Esophagus muscularis mucosa (tissue), 4 donors: ENCODE measurements at regions not wholly inside any gene's neighbourhood (a gene's known extent, or its start where the extent isn't known, plus 50 kb on each side); places are given as distances from the start of the nearest gene placed in this dataset.

ENCODE experiments used
- DNase-seq: peaks from one replicate; pipeline ENCODE4 v3.0.0-alpha.2; 2017; ENCODE audit errors: extremely low spot score
- H3K27ac ChIP-seq, 4 donors: fragments of 200-600 bp; sonication (generic); replicated peaks in 1 of 4; 1 replicate in 3 of 4; 2 replicates in 1 of 4; pipeline ENCODE4 v1.5.1; 2016 to 2019; ENCODE audit warnings: mild to moderate bottlenecking in 1 of 4
- H3K27me3 ChIP-seq, 4 donors: fragments of 200-600 bp; sonication (generic); one replicate each; pipeline versions ENCODE4 v1.5.1 to v1.6.0; 2016 to 2019
- H3K36me3 ChIP-seq, 4 donors: fragments of 200-600 bp; sonication (generic); one replicate each; pipeline ENCODE4 v1.5.1; 2016 to 2019
- H3K4me1 ChIP-seq, 4 donors: fragments of 200-600 bp; sonication (generic); one replicate each; pipeline ENCODE4 v1.5.1; 2016 to 2019
- H3K4me3 ChIP-seq, 4 donors: fragments of 200-600 bp; sonication (generic); 1 replicate in 2 of 4; 2 replicates in 2 of 4; pipeline ENCODE4 v1.5.1; 2016 to 2019; ENCODE audit warnings: mild to moderate bottlenecking in 4 of 4, moderate library complexity in 1 of 4
- H3K9me3 ChIP-seq, 4 donors: fragments of 200-600 bp; sonication (generic); 1 replicate in 3 of 4; 2 replicates in 1 of 4; pipeline ENCODE4 v1.5.1; 2016 to 2019
- EP300 ChIP-seq: sonication (generic); formaldehyde crosslinking; IDR thresholded peaks from one replicate; pipeline ENCODE4 v1.6.1; 2017; ENCODE audit warnings: antibody characterized with exemption
- POLR2A ChIP-seq: fragments of 450-650 bp; IDR thresholded peaks from one replicate; pipeline ENCODE4 v1.6.1; 2017; ENCODE audit warnings: antibody characterized with exemption, moderate library complexity, mild to moderate bottlenecking, low read depth
- POLR2AphosphoS5 ChIP-seq, 2 donors: sonication (generic); formaldehyde crosslinking; IDR thresholded peaks; one replicate each; pipeline ENCODE4 v1.6.1; 2017; ENCODE audit warnings: antibody characterized with exemption in 2 of 2
- WGBS: methylation state at CpG from one replicate; pipeline ENCODE4 v1.1.5; 2018; 5-methylcytosine and 5-hydroxymethylcytosine counted together
- intact Hi-C: fragments of 100-400 bp; cut with DNase I; formaldehyde crosslinking; loops from one replicate; pipeline ENCODE4 v1.15.1; 2023
- TF ChIP-seq, protein P1 (sequence below), 3 experiments: fragments of 200-600 bp in 2 of 3; fragments of 450-650 bp in 1 of 3; sonication (generic) in 2 of 3; IDR thresholded peaks; one replicate each; pipeline ENCODE4 v1.5.1; 2017 to 2019; ENCODE audit warnings: antibody characterized with exemption in 3 of 3, mild to moderate bottlenecking in 2 of 3, moderate library complexity in 1 of 3

DNA sequence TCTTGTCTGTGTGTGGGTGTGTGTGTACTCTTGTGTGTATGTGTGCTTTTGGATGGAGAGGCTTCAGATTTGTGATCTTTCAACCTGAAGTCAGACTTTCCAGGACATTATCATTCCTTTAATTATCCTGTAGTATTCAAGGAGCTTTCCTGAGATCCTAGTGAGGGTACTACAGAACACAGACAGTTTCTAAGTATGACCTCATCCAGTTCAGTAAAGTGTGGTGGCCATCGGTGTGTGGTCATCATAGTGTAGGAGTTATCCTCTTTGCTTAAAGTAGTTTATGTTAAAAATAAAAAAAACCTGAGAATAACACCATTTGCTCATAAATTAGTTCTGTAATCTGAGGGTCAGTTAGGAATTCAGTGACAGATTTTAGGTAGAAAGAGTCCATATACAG lies 478.0 kb upstream of the ACTBL2 start:
- H3K4me1 ChIP-seq = no peaks in the 10 kb centered on the region
- H3K4me3 ChIP-seq = no peak overlapping the region
- no peaks in the 10 kb centered on the region for H3K27me3 ChIP-seq
- TF ChIP-seq POLR2AphosphoS5 (IDR thresholded peaks at IDR 0.05) (no peak), POLR2A (no peak), EP300 (no peak)
- TF ChIP-seq, protein P1, sequence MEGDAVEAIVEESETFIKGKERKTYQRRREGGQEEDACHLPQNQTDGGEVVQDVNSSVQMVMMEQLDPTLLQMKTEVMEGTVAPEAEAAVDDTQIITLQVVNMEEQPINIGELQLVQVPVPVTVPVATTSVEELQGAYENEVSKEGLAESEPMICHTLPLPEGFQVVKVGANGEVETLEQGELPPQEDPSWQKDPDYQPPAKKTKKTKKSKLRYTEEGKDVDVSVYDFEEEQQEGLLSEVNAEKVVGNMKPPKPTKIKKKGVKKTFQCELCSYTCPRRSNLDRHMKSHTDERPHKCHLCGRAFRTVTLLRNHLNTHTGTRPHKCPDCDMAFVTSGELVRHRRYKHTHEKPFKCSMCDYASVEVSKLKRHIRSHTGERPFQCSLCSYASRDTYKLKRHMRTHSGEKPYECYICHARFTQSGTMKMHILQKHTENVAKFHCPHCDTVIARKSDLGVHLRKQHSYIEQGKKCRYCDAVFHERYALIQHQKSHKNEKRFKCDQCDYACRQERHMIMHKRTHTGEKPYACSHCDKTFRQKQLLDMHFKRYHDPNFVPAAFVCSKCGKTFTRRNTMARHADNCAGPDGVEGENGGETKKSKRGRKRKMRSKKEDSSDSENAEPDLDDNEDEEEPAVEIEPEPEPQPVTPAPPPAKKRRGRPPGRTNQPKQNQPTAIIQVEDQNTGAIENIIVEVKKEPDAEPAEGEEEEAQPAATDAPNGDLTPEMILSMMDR (IDR thresholded peaks at IDR 0.05) = no peak
- H3K9me3 ChIP-seq = peaks cover 0 to 19% (median 7%) of the 10 kb centered on the region in 4 donors
- no peaks in the 10 kb centered on the region for H3K36me3 ChIP-seq
- intact Hi-C loops = no loop called here
- DNase-seq = no peak
- no peak overlapping the region for H3K27ac ChIP-seq
- 100% methylated on average over 1 of the region's 1 CpG for WGBS

DNA sequence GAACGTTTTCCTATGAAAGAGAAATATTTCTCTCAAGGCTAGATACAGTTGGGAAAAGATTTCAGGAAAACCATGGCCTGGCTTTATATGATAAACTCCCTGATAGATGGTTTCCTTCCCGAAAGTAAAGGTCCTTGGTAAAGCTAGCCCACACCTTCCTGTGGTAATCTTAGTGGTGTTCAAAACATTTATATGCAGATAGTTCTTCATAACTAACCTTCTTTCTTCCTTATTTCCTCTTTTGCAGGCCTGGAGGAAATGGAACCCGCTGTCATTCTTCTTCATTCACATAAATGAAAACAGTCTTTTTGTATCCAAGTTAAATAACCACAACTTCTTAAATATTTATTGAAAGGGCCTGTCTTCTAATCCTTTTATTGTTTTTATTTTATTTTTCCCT lies 474.0 kb upstream of the ACTBL2 start:
- no peak for DNase-seq
- TF ChIP-seq, protein P1 (IDR thresholded peaks at IDR 0.05) = no peak
- TF ChIP-seq POLR2AphosphoS5 (IDR thresholded peaks at IDR 0.05) (no peak), EP300 (no peak), POLR2A (no peak)
- H3K4me3 ChIP-seq = no peak overlapping the region
- no peaks in the 10 kb centered on the region for H3K9me3 ChIP-seq
- H3K27ac ChIP-seq = no peak overlapping the region
- no peaks in the 10 kb centered on the region for H3K27me3 ChIP-seq
- intact Hi-C loops = no loop called here
- no peaks in the 10 kb centered on the region for H3K36me3 ChIP-seq
- WGBS = 64% methylated on average over 3 of the region's 3 CpGs
- H3K4me1 ChIP-seq = no peaks in the 10 kb centered on the region

DNA sequence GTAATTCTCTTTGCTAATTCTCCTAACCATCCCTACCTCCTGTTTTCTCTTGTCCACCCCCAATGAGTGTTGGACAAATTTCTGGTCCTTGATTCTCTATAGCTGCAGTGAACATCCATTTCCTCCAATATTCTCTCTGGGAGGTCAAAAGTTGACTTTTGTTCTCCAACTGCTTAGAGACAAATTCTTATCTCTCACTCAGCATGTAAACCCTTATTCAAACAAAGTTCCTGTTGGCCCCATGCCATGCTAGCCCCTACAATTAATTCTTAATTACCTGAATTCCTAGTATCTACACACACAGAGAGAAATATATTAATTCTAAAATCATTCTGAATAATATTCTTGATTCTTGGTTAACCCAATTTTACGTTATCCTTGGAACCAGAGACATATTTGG lies 472.9 kb upstream of the ACTBL2 start:
- no peak overlapping the region for H3K4me3 ChIP-seq
- no peak for DNase-seq
- H3K27me3 ChIP-seq = no peaks in the 10 kb centered on the region
- no peak for TF ChIP-seq POLR2AphosphoS5 (IDR thresholded peaks at IDR 0.05)
- TF ChIP-seq POLR2A = no peak
- TF ChIP-seq, protein P1 (IDR thresholded peaks at IDR 0.05) = no peak
- TF ChIP-seq EP300 = no peak
- intact Hi-C loops = no loop called here
- H3K36me3 ChIP-seq = no peaks in the 10 kb centered on the region
- H3K4me1 ChIP-seq = no peaks in the 10 kb centered on the region
- no peak overlapping the region for H3K27ac ChIP-seq
- no peaks in the 10 kb centered on the region for H3K9me3 ChIP-seq
- WGBS = 88% methylated on average over 1 of the region's 1 CpG

DNA sequence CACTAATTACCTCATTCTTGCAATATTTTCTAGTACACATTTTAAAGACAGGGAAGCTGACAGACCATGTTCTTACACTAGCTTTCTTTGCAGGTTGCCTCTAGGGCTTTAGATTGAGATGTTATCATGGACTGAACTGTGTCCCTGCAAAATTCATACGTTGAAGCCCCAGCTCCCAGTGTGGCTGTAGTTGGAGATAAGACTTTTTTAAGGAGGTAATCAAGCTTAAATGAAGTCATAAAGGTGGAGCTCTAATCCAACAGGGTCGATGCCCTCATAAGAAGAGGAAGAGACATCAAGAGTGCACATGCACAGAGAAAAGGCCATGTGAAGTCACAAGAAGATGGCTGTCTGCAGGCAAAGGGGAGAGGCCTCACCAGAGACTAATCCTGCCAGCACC lies 471.2 kb upstream of the ACTBL2 start:
- Histone ChIP-seq H3K4me1 (no peaks in the 10 kb centered on the region), H3K4me3 (no peak overlapping the region), H3K9me3 (no peaks in the 10 kb centered on the region), H3K36me3 (no peaks in the 10 kb centered on the region), H3K27ac (no peak overlapping the region), H3K27me3 (no peaks in the 10 kb centered on the region)
- WGBS = 57% methylated on average over 2 of the region's 2 CpGs
- no peak for DNase-seq
- TF ChIP-seq, protein P1 (IDR thresholded peaks at IDR 0.05) = no peak
- TF ChIP-seq POLR2A = no peak
- TF ChIP-seq EP300 = no peak
- TF ChIP-seq POLR2AphosphoS5 (IDR thresholded peaks at IDR 0.05) = no peak
- intact Hi-C loops = no loop called here

DNA sequence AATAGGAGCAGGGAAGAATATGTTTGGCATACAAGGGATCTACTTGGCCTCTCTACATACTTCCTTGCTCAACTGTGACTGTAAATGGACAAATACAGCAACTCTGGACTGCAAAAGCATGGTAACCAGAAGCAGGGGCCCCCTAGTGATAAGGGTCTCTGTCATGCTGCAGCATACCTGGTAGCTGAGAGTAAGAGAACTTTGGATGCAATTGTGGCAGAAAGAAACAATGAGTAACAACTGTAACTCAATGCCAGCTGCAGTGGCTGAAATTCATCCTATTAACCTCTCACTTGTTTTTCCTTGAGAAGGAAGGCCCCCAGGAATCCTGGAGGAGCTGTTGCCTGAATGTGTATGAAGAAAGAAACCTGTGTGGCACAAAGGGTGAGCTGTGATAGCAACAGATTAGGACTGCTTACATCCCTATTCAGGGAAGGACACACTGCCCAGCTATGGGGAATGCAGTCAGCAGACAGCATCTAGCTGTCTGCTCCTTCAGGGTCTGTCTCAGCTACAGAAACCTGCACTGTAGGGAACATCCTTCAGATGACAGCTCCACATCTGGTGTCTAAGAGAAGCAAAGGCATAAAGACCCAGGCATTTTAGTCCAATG lies 468.1 kb upstream of the ACTBL2 start:
- Histone ChIP-seq H3K9me3 (no peaks in the 10 kb centered on the region), H3K4me1 (no peaks in the 10 kb centered on the region), H3K27me3 (no peaks in the 10 kb centered on the region), H3K36me3 (no peaks in the 10 kb centered on the region), H3K4me3 (no peak overlapping the region), H3K27ac (no peak overlapping the region)
- DNase-seq = no peak
- no peak for TF ChIP-seq POLR2AphosphoS5 (IDR thresholded peaks at IDR 0.05)
- no peak for TF ChIP-seq POLR2A
- TF ChIP-seq EP300 = no peak
- TF ChIP-seq, protein P1 (IDR thresholded peaks at IDR 0.05) = no peak
- intact Hi-C loops = no loop called here
